DND-41 (cell line): ENCODE measurements at regions not wholly inside any gene's neighbourhood (a gene's known extent, or its start where the extent isn't known, plus 50 kb on each side); places are given as distances from the start of the nearest gene placed in this dataset.

Source experiments
- EZH2 ChIP-seq: IDR thresholded peaks from 3 replicates; pipeline ENCODE4 v1.6.1; 2012; ENCODE audit warnings: borderline replicate concordance, low read depth, mild to moderate bottlenecking, moderate library complexity, low read length, inconsistent platforms; ENCODE audit not compliant: severe bottlenecking
- TF ChIP-seq, protein P1 (sequence below): IDR thresholded peaks from 2 replicates; pipeline ENCODE4 v1.5.1; 2012; ENCODE audit warnings: borderline replicate concordance, low read length, moderate library complexity, mild to moderate bottlenecking; ENCODE audit not compliant: poor library complexity, severe bottlenecking; ENCODE audit errors: extremely low read depth

DNA sequence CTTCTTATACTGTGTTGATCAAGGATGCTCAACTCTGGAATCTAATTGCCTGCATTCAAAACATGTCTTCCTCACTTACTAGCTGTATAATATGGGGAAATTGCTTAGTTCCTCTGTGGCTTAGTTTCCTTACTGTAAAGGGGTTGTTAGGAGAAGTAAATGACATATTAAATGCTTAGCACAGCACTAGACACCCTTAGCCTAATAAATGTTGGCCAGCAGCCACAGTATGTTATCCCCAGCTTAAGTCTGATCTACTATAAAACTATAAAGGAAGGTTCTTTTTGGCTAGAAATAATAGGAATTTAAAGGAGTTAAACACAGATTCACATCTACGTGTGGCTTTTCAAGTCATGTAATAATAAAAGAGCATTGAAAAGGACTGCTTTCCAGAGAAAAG lies 232.4 kb downstream of the PCSK1 start:
- TF ChIP-seq, protein P1, sequence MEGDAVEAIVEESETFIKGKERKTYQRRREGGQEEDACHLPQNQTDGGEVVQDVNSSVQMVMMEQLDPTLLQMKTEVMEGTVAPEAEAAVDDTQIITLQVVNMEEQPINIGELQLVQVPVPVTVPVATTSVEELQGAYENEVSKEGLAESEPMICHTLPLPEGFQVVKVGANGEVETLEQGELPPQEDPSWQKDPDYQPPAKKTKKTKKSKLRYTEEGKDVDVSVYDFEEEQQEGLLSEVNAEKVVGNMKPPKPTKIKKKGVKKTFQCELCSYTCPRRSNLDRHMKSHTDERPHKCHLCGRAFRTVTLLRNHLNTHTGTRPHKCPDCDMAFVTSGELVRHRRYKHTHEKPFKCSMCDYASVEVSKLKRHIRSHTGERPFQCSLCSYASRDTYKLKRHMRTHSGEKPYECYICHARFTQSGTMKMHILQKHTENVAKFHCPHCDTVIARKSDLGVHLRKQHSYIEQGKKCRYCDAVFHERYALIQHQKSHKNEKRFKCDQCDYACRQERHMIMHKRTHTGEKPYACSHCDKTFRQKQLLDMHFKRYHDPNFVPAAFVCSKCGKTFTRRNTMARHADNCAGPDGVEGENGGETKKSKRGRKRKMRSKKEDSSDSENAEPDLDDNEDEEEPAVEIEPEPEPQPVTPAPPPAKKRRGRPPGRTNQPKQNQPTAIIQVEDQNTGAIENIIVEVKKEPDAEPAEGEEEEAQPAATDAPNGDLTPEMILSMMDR: no peak
- TF ChIP-seq EZH2: no peak
